Stimulated activated CD4-positive, alpha-beta T cell treated with anti-CD3 and anti-CD28 coated beads, Interleukin-4, amount 100 ng/mL, for 1 hour (primary cell): ENCODE measurements at regions not wholly inside any gene's neighbourhood (a gene's known extent, or its start where the extent isn't known, plus 50 kb on each side); places are given as distances from the start of the nearest gene placed in this dataset.

Experiments
- DNase-seq: peaks from one replicate; pipeline ENCODE4 v3.0.0-alpha.2; 2020

- no peak for DNase-seq
Observed at GRCh38 chr12:12017798-12018197, 52.9 kb upstream of the BCL2L14 start.

DNA sequence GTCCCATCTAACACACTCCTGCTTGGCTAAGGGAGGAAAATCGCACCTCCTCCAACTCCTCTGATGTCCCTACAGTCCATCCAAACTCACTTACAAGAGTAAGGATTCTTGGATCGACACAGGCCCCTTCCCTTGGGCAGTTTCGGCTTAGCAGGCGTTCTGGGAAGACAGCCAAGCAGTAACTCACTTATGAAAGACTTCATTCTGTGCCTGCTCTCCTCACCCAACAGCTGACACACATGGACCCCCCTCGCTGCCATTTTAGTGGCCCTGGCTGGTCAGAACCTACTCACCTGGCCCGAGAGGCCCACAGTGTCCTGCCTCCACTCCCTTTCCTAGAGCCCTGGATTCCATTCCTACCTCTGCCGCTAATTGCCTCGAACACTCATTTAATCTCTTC is 52.3 kb upstream of the BCL2L14 start:
- DNase-seq, result no peak

DNA sequence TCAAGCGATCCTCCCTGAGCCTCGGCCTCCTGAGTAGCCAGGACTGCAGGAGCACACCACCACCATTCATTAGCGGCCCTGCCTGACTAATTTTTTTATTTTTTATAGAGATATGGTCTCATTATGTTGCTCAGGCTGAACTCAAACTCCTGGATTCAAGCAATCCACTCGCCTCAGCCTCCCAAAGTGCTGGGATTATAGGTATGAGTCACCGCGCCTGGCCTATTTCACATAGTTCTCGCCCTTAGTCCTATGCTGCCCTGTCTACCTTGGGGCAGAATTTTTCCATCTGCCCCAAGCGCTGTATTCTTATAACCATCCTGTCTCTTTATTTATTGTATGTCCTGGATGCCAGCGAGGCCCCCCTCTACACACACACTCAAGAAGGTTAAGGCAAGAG is 50.9 kb upstream of the BCL2L14 start:
- DNase-seq, result no peak

DNA sequence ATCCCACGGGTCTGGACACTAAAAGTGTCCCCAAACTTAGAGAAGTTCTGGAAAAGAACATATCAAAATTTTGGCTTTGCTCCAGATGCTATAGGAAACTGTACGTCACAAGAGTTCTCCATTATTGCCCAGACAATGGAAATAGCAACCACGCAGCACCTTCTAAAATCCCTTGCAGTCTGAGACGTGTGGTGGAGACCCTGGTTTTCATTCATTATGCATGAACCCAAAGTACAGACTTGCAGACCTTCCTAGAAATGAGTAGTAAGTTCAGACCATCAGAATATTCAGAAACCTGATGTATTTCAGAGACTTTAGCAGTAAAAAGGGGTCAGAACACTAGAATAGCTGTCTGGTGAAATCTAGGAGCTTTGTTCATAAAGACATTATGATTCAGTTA is 50.0 kb upstream of the BCL2L14 start:
- DNase-seq, result no peak
